ENCODE measurements at regions not wholly inside any gene's neighbourhood (a gene's known extent, or its start where the extent isn't known, plus 50 kb on each side); places are given as distances from the start of the nearest gene placed in this dataset.

DNA sequence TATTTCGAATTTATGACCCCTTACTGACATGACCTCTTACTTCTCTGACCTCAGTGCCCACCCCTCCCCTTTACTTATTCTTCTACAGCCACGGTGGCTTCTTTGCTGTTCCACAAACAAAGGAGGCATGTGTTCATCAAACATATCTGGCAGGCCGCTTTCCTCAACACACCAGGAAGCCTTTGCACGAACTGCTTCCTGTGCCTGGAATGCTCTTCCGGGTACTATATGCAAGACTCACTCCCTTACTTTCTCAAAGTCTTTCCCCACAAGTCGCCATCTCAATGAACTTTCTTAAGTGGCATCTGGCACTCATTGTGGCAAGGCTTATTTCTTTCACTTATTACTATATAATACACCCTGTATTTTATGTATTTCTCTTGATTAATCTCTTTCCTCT lies 351.5 kb upstream of the DDX53 start:
- TF ChIP-seq POLR2AphosphoS5 (IDR thresholded peaks at IDR 0.05): no peak
- TF ChIP-seq, protein P1, sequence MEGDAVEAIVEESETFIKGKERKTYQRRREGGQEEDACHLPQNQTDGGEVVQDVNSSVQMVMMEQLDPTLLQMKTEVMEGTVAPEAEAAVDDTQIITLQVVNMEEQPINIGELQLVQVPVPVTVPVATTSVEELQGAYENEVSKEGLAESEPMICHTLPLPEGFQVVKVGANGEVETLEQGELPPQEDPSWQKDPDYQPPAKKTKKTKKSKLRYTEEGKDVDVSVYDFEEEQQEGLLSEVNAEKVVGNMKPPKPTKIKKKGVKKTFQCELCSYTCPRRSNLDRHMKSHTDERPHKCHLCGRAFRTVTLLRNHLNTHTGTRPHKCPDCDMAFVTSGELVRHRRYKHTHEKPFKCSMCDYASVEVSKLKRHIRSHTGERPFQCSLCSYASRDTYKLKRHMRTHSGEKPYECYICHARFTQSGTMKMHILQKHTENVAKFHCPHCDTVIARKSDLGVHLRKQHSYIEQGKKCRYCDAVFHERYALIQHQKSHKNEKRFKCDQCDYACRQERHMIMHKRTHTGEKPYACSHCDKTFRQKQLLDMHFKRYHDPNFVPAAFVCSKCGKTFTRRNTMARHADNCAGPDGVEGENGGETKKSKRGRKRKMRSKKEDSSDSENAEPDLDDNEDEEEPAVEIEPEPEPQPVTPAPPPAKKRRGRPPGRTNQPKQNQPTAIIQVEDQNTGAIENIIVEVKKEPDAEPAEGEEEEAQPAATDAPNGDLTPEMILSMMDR (IDR thresholded peaks at IDR 0.05): no peak
- no peak for TF ChIP-seq POLR2A (IDR thresholded peaks at IDR 0.05)
